ENCODE measurements at regions not wholly inside any gene's neighbourhood (a gene's known extent, or its start where the extent isn't known, plus 50 kb on each side); places are given as distances from the start of the nearest gene placed in this dataset.

DNA sequence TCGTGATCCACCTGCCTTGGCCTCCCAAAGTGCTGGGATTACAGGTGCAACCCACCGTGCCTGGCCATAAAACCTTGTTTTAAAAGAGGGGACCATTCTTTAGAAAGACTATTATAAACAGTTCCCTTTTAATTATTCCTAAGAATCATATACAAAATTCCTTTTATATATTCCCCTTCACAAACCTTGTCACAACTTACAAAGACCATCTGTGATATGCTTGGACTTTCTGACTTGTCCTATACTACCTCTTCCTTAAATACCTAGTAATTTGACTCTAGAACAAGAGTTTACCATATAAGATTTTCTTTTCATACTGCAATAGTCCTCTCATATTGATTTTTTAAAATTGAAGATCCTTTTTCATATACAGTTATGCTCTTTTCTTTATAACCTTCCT is 135.8 kb upstream of the PRSS16 start:
- no peak for TF ChIP-seq CTCF (IDR thresholded peaks at IDR 0.05; ENCODE audit: control extremely low read depth, extremely low read depth)
- no peaks in the 10 kb centered on the region for H3K27me3 ChIP-seq (ENCODE audit: control insufficient read depth in 3 of 3, insufficient read depth in 3 of 3, low read length in 2 of 3)
- no peak for ATAC-seq (ENCODE audit: insufficient read depth, low FRiP score)
- no peaks in the 10 kb centered on the region for H3K36me3 ChIP-seq (ENCODE audit: control insufficient read depth in 4 of 4, insufficient read depth in 4 of 4, low read length in 4 of 4)
- H3K9ac ChIP-seq (ENCODE audit: insufficient read depth in 1 of 2, low read length in 2 of 2), result no peak overlapping the region
- no peaks in the 10 kb centered on the region for H3K4me1 ChIP-seq (ENCODE audit: control insufficient read depth in 5 of 5, insufficient read depth in 5 of 5, low read length in 5 of 5)
- peaks cover 0 to 2% (median 0%) of the 10 kb centered on the region in 4 donors for H3K9me3 ChIP-seq (ENCODE audit: control insufficient read depth in 4 of 4, insufficient read depth in 3 of 4, low read length in 3 of 4)
- H3K4me3 ChIP-seq, result no peak overlapping the region
- 69 to 76% methylated on average over 2 of the region's 2 CpGs for WGBS, 2 donors
- no peak overlapping the region for H3K27ac ChIP-seq (ENCODE audit: low read depth in 1 of 2, low read length in 1 of 2)
- no peak for DNase-seq

DNA sequence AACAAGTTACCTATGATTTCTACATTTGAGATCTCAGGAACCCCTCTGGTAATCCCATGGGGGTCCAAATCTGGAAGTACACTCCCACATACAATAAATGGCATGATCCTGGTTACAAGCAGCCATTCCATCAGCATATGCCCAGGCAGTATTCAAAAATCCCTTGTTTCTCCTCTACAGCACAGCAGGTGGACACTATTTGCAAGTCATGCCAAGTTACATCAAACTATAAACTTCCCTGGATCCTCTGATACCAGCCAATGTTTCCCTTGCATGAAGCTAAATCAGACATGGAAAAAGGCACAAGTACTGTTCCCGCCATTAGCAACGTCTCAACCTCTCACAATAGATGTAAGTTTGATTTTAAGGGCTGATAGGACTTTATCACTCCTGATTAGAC is 134.5 kb upstream of the PRSS16 start:
- no peak overlapping the region for H3K9ac ChIP-seq (ENCODE audit: insufficient read depth in 1 of 2, low read length in 2 of 2)
- H3K4me3 ChIP-seq, result no peak overlapping the region
- WGBS, 2 donors, result 84 to 91% methylated on average over 2 of the region's 2 CpGs
- no peak for TF ChIP-seq CTCF (IDR thresholded peaks at IDR 0.05; ENCODE audit: control extremely low read depth, extremely low read depth)
- no peak overlapping the region for H3K27ac ChIP-seq (ENCODE audit: low read depth in 1 of 2, low read length in 1 of 2)
- peaks cover 0 to 2% (median 0%) of the 10 kb centered on the region in 4 donors for H3K9me3 ChIP-seq (ENCODE audit: control insufficient read depth in 4 of 4, insufficient read depth in 3 of 4, low read length in 3 of 4)
- H3K27me3 ChIP-seq (ENCODE audit: control insufficient read depth in 3 of 3, insufficient read depth in 3 of 3, low read length in 2 of 3), result no peaks in the 10 kb centered on the region
- no peak for ATAC-seq (ENCODE audit: insufficient read depth, low FRiP score)
- no peak for DNase-seq
- H3K4me1 ChIP-seq (ENCODE audit: control insufficient read depth in 5 of 5, insufficient read depth in 5 of 5, low read length in 5 of 5), result no peaks in the 10 kb centered on the region
- H3K36me3 ChIP-seq (ENCODE audit: control insufficient read depth in 4 of 4, insufficient read depth in 4 of 4, low read length in 4 of 4), result no peaks in the 10 kb centered on the region

- no peak for ATAC-seq (ENCODE audit: insufficient read depth, low FRiP score)
These were observed 128.2 kb upstream of the PRSS16 start for GRCh38 chr6:27119329-27119728.

More at GRCh38 chr6:27119329-27119728, 128.2 kb upstream of the PRSS16 start:
- TF ChIP-seq CTCF (IDR thresholded peaks at IDR 0.05; ENCODE audit: control extremely low read depth, extremely low read depth), result no peak
- Histone ChIP-seq H3K27ac (ENCODE audit: low read depth in 1 of 2, low read length in 1 of 2) (no peak overlapping the region), H3K4me1 (ENCODE audit: control insufficient read depth in 5 of 5, insufficient read depth in 5 of 5, low read length in 5 of 5) (no peaks in the 10 kb centered on the region), H3K9ac (ENCODE audit: insufficient read depth in 1 of 2, low read length in 2 of 2) (no peak overlapping the region), H3K9me3 (ENCODE audit: control insufficient read depth in 4 of 4, insufficient read depth in 3 of 4, low read length in 3 of 4) (no peaks in the 10 kb centered on the region), H3K4me3 (no peak overlapping the region), H3K27me3 (ENCODE audit: control insufficient read depth in 3 of 3, insufficient read depth in 3 of 3, low read length in 2 of 3) (no peaks in the 10 kb centered on the region), H3K36me3 (ENCODE audit: control insufficient read depth in 4 of 4, insufficient read depth in 4 of 4, low read length in 4 of 4) (no peaks in the 10 kb centered on the region)
- DNase-seq, result no peak
- WGBS, 2 donors, result 86 to 96% methylated on average over 1 of the region's 1 CpG

Data from lung (tissue), 11 donors.